HFF-Myc (cell line): ENCODE measurements at regions not wholly inside any gene's neighbourhood (a gene's known extent, or its start where the extent isn't known, plus 50 kb on each side); places are given as distances from the start of the nearest gene placed in this dataset.

ENCODE experiments used
- DNase-seq: peaks from one replicate; pipeline ENCODE4 v3.0.0-alpha.2; 2011; ENCODE audit warnings: low read depth; ENCODE audit errors: extremely low read depth
- H3K4me3 ChIP-seq: replicated peaks from 2 replicates; pipeline ENCODE4 v1.5.1; 2011; ENCODE audit warnings: low read depth, mild to moderate bottlenecking, control low read depth, low read length
- TF ChIP-seq, protein P1 (sequence below): IDR thresholded peaks from 2 replicates; pipeline ENCODE4 v1.5.1; 2012; ENCODE audit warnings: mild to moderate bottlenecking, low read depth, low read length, control low read depth; ENCODE audit errors: missing control alignments

DNA sequence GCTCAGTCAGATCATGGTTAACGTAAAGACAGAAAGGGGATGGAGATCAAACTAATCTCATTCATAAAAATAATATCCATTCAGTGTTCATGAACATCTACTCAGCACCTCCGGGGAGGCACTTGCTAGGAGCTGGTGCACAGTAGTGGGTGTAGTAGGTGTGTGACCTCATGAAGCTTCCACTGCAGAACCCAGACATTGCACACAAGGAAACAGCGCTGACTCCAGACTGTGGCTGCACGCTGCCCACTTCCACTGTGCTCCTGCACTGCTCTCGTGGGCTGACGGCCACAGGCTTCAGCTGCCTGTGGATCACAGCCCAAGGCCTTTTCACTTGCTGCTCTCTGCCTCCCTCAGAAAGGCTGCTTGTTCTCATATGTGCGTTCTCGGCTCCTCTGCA lies 214.4 kb upstream of the ZNF507 start:
- no peak for DNase-seq
- TF ChIP-seq, protein P1, sequence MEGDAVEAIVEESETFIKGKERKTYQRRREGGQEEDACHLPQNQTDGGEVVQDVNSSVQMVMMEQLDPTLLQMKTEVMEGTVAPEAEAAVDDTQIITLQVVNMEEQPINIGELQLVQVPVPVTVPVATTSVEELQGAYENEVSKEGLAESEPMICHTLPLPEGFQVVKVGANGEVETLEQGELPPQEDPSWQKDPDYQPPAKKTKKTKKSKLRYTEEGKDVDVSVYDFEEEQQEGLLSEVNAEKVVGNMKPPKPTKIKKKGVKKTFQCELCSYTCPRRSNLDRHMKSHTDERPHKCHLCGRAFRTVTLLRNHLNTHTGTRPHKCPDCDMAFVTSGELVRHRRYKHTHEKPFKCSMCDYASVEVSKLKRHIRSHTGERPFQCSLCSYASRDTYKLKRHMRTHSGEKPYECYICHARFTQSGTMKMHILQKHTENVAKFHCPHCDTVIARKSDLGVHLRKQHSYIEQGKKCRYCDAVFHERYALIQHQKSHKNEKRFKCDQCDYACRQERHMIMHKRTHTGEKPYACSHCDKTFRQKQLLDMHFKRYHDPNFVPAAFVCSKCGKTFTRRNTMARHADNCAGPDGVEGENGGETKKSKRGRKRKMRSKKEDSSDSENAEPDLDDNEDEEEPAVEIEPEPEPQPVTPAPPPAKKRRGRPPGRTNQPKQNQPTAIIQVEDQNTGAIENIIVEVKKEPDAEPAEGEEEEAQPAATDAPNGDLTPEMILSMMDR, result no peak
- no peak overlapping the region for H3K4me3 ChIP-seq

DNA sequence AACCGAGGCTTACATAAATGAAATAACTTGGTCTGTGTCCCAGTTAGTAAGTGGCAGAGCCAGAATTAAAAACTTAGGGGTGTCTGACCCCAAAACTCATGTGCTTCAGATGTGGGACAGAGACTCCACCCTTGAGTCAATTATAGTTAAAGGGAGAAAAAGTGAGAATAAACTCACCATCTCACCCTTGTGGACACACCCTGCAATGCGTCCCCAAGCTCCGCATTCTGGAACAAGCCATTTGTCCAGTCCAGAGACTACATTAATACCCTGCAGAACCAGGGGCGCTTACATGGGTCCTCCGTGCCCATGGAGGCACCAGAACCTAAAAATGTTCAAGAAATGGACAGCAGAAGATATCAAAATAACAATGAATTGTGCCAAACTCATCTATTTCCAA lies 207.0 kb upstream of the ZNF507 start:
- TF ChIP-seq, protein P1, result no peak
- DNase-seq, result no peak
- H3K4me3 ChIP-seq, result no peak overlapping the region

DNA sequence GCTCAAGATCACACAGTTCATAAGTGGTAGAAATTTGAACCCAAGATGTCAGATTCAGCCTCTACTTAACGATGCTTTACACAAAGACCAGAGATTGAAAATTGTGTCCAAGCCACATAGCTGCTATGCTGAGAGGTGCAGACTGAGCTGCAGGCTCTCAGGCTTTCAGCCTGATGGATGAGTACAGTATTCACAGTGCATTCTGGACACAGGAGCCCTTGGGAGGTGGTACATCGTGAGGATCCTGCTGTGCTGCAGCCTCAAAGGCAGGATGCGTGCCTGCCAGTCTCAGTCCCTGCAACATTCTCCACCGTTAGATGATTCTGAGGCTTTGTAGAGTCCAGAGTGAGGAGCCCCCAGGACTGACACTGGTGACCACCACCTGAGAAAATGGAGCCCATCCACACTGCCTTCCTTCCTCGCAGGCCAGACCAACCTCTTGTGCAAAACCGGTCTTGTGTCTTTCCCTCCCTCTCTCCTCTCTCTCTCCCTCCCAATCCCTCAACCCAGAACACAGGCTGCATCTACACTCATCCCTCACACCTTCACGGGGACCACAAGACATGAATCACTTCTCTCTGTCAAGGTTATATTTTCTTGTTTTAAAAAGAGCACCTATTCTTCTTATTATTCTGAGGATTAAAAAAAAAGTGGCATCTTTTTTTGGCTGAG lies 203.4 kb upstream of the ZNF507 start:
- TF ChIP-seq, protein P1, result no peak
- H3K4me3 ChIP-seq, result no peak overlapping the region
- DNase-seq, result no peak

DNA sequence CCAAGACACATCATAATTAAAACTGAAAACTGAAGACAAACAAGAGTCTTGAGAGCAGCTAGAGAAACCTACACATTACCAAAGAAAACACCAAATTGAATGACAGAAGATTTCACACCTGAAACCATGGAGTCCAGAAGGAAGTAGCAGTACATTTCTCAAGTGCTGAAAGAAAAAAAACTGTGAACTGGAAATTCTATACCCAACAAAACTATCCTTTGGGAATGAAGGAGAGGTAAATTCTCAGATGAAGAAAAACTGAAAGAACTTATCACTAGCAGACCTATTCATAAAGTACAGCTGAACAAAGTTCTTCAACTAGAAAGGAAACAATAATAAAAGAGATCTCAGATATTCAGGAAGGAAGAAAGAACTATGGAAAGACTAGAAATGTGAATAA lies 198.7 kb upstream of the ZNF507 start:
- H3K4me3 ChIP-seq, result no peak overlapping the region
- TF ChIP-seq, protein P1, result no peak
- DNase-seq, result no peak

DNA sequence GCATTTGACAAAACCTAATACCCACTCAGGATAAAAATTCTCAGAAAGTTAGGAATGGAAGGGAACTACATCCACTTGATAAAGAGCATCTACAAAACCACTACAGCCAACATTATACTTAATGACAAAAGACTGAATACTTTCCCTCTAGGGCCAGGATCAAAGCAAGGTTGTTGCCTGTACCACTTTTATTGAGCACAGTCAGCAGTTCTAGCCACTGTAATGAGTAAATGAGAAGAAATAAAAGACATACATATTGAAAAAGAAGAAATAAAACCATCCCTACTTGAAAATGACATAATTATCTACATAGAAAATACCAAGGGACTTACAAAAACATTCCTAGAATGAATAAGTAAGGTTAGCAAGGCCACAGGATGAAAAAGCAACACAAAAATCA lies 194.8 kb upstream of the ZNF507 start:
- DNase-seq, result no peak
- TF ChIP-seq, protein P1, result no peak
- H3K4me3 ChIP-seq, result no peak overlapping the region

DNA sequence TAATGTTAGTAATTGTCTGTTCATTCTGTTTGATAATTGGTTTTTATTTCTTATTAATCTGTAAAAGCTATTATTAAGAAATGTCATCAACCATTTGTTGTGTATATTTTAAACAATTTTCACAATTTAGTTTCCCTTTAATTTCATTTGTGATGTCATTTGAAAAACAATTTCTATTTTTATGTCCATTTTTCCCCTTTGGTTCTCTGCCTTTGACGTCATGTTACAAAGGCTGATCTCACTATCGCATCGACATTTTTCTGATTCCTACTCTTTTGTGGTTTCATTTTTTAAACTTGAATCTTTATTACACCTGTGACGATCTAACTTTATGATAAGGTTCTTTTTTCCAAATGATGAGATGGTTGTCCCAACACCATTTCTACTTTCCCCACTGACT lies 191.0 kb upstream of the ZNF507 start:
- no peak overlapping the region for H3K4me3 ChIP-seq
- TF ChIP-seq, protein P1, result no peak
- DNase-seq, result no peak

DNA sequence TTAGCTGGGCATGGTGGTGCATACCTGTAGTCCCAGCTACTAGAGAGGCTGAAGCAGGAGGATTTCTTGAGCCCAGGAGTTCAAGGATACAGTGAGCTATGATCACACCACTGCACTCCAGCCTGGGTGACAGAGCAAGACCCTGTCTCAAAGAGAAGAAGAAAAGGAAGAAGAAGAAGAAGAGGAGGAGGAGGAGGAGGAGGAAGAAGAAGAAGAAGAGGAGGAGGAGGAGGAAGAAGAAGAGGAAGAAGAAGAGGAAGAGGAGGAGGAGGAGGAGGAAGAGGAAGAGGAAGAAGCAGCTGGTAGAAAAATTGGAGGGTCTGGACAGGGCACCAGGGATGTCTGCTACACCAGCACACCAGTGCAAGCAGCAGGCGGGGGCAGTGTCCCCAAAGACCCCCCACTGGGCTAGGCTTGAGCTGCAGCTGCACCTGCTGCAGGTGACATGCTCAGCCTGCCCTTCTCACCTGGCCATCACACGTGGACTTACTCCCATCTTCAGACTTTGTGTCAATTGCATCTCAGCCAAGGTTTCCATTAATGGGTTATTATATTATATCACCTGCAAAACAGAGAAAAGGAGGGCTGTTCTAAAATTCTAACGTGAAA lies 180.9 kb upstream of the ZNF507 start:
- no peak overlapping the region for H3K4me3 ChIP-seq
- no peak for DNase-seq
- TF ChIP-seq, protein P1, result no peak
